Neuron (in vitro differentiated cells): ENCODE measurements at regions not wholly inside any gene's neighbourhood (a gene's known extent, or its start where the extent isn't known, plus 50 kb on each side); places are given as distances from the start of the nearest gene placed in this dataset.
"Not testable (repeated sequence)": the region's sequence is repeated elsewhere in the genome, so short reads cannot be mapped to it uniquely, and the experiment has no call there.

Experiments
- H2AFZ ChIP-seq: one replicate; pipeline ENCODE4 v1.6.1; 2013; ENCODE audit warnings: low read depth, mild to moderate bottlenecking, inconsistent platforms, low read length, moderate library complexity
- H3K27me3 ChIP-seq: one replicate; pipeline ENCODE4 v1.6.1; 2013; ENCODE audit warnings: low read length; ENCODE audit not compliant: insufficient read depth
- H3K36me3 ChIP-seq: one replicate; pipeline ENCODE4 v1.6.1; 2013; ENCODE audit warnings: low read length; ENCODE audit not compliant: insufficient read depth
- H3K4me1 ChIP-seq: one replicate; pipeline ENCODE4 v1.6.1; 2013; ENCODE audit warnings: low read length; ENCODE audit not compliant: insufficient read depth
- H3K4me3 ChIP-seq: 2 replicates; pipeline ENCODE4 v1.5.1; 2013; ENCODE audit warnings: mild to moderate bottlenecking, low read length, moderate library complexity
- H3K9me3 ChIP-seq: one replicate; pipeline ENCODE4 v1.6.1; 2013; ENCODE audit warnings: low read length

DNA sequence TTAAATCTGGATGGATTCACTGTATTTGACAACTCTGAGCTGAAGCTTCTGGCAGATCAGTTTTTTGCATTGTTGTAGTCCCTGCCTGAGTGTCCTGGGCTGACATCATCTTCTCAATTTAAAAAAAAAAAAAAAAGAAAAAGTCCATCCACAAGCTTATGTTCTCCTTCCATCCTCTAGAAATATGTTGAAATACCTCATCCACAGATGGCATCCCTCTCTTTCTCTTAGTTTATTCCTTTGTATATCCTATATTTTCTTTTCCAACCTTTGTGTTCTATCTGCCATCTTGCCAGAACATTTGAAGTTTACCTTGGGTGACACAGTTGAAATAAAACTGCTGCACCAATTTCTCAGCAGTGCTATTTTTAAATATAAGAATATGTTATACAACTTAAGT, 184.4 kb upstream of the PKN2 start:
- H3K27me3 ChIP-seq: no peaks in the 10 kb centered on the region
- H3K4me1 ChIP-seq: peaks cover 4% of the 10 kb centered on the region
- H3K4me3 ChIP-seq: no peak overlapping the region
- H3K9me3 ChIP-seq: no peaks in the 10 kb centered on the region
- H3K36me3 ChIP-seq: no peaks in the 10 kb centered on the region
- no peak overlapping the region for H2AFZ ChIP-seq

DNA sequence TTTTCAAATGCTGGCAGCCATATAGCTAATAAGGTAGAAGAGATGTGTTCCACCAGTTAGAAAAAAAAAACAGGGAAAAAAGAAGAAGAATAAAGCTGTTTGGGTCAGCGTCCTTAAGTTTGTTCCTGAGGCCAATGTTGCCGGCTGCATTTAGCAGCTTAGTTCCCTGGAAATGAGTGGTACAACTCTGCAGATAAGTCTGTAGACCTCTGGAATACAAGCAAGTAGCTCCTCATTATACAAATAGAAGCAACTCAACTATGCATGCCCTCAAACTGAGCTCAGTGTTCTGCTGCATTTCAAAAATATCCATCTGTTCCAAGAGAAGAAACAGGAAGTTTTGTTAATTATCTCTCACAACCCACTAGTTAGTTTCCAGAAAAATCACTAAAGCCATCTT, 181.2 kb upstream of the PKN2 start:
- no peak overlapping the region for H3K4me3 ChIP-seq
- H2AFZ ChIP-seq: no peak overlapping the region
- no peaks in the 10 kb centered on the region for H3K27me3 ChIP-seq
- peaks cover 4% of the 10 kb centered on the region for H3K4me1 ChIP-seq
- no peaks in the 10 kb centered on the region for H3K9me3 ChIP-seq
- no peaks in the 10 kb centered on the region for H3K36me3 ChIP-seq

DNA sequence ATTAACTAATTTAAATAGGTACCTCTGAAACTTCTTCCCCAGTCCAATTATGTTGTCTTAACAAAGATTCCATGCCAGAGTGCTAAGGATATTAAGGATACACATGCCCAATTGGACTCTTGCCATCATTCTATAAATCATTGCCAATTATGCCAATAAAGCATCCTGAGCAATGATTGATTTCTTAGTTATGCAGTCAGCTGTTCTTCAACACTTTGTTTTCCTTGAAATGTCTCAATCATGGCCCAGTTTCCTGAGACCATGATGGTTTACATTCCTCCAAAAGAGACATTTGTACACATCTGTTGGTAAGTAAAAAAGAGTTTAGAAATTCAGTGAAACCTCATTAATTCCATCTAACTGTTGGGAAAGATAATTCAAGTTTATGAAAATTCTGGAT, 180.4 kb upstream of the PKN2 start:
- Histone ChIP-seq H3K4me3 (no peak overlapping the region), H3K27me3 (no peaks in the 10 kb centered on the region), H3K9me3 (no peaks in the 10 kb centered on the region), H3K4me1 (peaks cover 4% of the 10 kb centered on the region), H3K36me3 (no peaks in the 10 kb centered on the region), H2AFZ (no peak overlapping the region)

DNA sequence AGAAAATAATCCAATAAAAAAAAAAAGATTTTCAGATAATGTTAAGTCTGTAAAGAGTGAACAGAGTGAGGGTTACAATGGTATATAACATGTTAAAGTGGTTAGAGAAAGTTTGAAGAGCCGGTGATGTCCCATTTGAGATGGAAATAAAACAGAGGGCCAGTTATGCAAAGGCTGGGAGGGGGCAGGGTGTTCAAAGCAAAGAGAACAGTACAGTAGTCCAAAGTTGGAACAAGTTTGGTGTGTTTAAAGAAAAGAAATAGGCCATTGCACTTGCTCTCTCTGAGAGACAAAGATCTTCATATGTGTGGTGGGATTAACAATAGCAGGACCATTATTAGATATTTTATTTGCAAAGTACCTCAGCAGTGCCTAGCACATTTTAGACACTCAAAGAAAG, 179.5 kb upstream of the PKN2 start:
- H3K9me3 ChIP-seq: no peaks in the 10 kb centered on the region
- H3K36me3 ChIP-seq: no peaks in the 10 kb centered on the region
- peaks cover 4% of the 10 kb centered on the region for H3K4me1 ChIP-seq
- no peak overlapping the region for H3K4me3 ChIP-seq
- no peak overlapping the region for H2AFZ ChIP-seq
- H3K27me3 ChIP-seq: no peaks in the 10 kb centered on the region

DNA sequence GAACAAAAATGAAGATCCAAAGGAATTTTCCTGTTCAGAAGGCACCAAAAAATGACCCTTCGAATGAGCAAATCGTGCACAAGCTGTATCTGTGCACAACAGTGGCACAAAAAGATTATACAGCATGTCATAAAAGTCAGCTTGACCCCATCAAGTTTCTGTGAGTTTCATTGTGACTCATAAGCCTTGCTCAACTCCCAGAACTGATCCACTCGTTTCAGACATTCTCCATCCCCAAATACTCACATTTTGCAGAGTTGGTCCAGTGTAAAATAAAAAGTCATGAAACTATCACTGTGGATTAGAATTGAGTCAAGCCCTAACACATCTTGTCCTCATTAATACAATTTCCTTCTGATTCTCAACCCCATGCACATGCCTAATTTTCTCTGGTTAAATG, 174.7 kb upstream of the PKN2 start:
- H3K27me3 ChIP-seq: no peaks in the 10 kb centered on the region
- no peak overlapping the region for H3K4me3 ChIP-seq
- no peaks in the 10 kb centered on the region for H3K4me1 ChIP-seq
- no peak overlapping the region for H2AFZ ChIP-seq
- no peaks in the 10 kb centered on the region for H3K9me3 ChIP-seq
- no peaks in the 10 kb centered on the region for H3K36me3 ChIP-seq

DNA sequence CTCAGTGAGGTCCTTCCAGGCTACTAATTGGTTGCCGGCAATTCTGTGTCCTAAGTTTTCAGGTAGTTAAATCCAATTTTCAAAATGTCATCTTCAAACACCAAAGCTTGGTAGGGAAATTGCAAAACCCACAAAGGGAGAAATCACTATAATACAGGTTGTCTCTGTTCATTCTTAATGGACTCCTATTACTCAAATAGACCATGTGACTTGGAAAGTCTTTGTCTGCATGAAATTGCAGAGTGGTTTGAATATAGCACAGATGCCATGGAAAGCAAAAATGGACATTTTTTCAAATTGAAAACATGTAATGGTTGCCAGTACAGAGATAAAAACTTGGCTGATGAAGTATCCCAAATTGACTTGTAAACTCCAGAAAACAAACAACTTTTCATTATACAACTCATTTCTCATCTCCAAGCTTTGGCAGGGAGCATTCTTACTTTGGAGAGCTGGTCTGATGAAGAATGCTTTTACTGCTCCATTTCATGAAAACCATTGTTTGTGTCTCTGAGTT, 169.5 kb upstream of the PKN2 start:
- Histone ChIP-seq H3K27me3 (no peaks in the 10 kb centered on the region), H3K4me1 (no peaks in the 10 kb centered on the region), H2AFZ (no peak overlapping the region), H3K4me3 (no peak overlapping the region), H3K36me3 (no peaks in the 10 kb centered on the region), H3K9me3 (no peaks in the 10 kb centered on the region)

DNA sequence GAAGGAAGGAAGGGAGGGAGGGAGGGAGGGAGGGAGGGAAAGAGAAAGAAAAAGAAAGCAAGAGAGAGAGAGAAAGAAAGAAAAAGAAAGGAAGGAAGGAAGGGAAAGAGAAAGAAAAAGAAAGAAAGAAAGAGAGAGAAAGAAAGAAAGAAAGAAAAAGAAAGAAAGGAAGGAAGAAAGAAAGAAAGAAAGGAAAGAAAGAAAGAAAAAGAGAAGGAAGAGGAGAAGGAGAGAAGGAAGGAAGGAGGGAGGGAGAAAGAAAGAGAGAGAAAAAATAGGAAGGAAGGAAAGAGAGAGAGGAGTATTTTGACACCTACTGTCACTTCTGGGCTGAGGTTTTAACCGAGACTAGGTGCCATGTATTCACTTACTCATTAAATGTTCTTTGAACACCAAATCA, 166.6 kb upstream of the PKN2 start:
- H3K36me3 ChIP-seq, H3K4me1 ChIP-seq, H3K9me3 ChIP-seq, H3K4me3 ChIP-seq, H3K27me3 ChIP-seq, H2AFZ ChIP-seq: not testable (repeated sequence)

DNA sequence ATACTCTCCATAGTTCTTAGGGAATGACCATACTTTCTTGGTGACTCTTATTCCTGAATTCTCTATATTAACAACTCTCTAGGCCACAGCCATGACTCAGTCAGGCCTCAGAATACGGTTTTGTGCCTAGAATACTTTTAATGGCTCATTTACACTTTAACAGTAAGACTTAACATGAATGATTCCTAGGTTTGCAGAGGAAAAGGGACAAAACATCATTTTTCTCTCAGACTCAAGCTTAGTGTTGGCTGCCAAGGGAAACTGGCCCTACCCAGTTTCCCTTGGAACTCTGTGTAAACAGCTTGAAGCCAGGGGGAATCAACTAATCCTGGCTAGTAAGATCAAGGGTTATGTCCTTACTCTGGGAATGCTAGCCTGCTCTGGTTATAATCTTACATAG, 164.9 kb upstream of the PKN2 start:
- Histone ChIP-seq H2AFZ (no peak overlapping the region), H3K27me3 (no peaks in the 10 kb centered on the region), H3K9me3 (no peaks in the 10 kb centered on the region), H3K4me3 (no peak overlapping the region), H3K36me3 (no peaks in the 10 kb centered on the region), H3K4me1 (no peaks in the 10 kb centered on the region)

DNA sequence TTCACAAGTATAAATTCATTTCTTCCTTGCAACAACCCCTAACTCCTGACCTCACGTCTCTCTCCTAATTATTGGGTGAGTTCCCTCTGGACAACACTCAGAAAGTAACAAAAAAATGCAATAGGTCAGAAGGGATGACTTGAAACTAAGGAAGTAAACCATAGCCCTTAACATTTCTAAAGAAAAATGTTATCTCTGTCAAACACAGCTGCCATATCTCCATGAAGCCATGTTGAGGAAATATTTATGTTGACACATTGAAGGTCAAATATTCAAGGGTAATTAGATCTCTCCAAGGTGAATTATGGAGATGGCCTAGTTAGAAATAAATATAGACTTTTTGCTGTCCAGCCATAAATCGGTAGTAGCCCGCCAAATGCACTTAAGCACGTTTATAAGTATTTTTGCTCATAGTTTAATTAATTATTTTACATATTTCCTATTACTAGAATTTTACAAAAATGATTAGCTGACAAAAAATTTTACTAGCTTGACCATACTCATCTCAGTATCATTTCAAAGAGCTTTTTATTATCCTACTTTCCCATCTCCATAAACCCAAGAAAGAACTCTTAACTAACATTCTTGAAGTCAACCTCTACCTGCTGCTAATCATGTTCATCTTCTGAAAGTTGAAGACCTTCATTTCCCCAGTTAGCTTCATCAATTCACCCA, 160.1 kb upstream of the PKN2 start:
- Histone ChIP-seq H3K9me3 (no peaks in the 10 kb centered on the region), H3K27me3 (no peaks in the 10 kb centered on the region), H3K4me3 (no peak overlapping the region), H3K4me1 (no peaks in the 10 kb centered on the region), H3K36me3 (no peaks in the 10 kb centered on the region), H2AFZ (no peak overlapping the region)

DNA sequence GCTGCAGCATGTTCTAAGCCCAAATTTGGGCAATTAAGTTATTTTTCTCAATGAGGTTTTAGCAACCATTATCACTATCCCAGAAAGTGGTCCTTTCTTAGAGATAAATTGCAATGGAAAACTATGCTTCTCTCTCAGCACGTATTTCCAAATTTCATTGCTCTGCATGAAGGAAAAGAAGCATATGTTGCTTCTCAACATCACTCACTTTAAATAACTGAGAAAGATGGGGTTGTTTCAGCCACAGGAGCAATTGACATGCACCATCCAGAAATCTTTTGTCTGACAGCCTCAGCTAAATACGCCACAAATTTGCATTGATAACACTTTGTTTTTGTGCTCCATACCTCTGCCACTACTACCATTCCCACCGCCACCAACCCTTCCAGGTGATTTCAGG, 157.6 kb upstream of the PKN2 start:
- Histone ChIP-seq H3K4me1 (no peaks in the 10 kb centered on the region), H3K36me3 (no peaks in the 10 kb centered on the region), H2AFZ (no peak overlapping the region), H3K9me3 (no peaks in the 10 kb centered on the region), H3K4me3 (no peak overlapping the region), H3K27me3 (no peaks in the 10 kb centered on the region)

DNA sequence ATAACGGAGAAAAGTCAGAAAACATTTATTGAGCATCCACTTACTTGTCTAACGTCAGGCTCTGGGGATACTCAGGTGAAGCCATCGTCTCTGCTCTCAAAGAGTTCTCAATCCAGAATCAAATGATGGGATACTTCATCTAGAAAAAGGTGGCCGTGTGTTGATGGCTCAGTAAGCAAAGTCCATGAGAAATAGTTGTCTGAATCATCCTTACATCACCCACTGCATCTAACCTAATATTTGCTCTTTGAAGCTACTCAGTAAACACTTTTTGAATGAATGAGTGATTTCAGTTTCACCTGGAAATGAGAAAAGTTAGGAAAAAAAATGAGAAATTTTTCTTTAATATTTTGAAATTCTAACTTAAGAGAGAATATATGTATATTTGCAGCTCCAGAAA, 155.3 kb upstream of the PKN2 start:
- H3K4me1 ChIP-seq: no peaks in the 10 kb centered on the region
- no peak overlapping the region for H2AFZ ChIP-seq
- H3K36me3 ChIP-seq: no peaks in the 10 kb centered on the region
- H3K4me3 ChIP-seq: no peak overlapping the region
- H3K9me3 ChIP-seq: no peaks in the 10 kb centered on the region
- H3K27me3 ChIP-seq: no peaks in the 10 kb centered on the region

DNA sequence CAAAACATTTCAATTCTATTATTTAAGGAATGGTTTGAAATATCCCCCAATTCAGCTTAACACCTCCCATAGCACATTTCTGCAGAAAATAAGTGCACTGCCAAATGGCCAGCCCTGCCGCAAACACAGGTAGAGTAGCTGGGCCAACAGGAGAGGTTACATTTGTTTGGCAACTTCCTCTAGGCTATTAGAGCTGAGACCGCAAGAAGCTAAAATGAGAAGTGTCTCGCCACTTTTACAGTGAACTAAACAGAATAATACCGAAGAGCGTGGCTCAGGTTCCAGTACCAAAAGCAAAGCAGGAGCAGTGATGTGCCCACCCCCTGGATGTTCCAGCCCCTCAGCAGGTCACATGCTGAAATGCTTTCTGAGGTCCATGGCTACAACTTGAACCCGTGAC, 154.5 kb upstream of the PKN2 start:
- Histone ChIP-seq H3K4me1 (peaks cover under 1% of the 10 kb centered on the region), H3K36me3 (no peaks in the 10 kb centered on the region), H3K9me3 (no peaks in the 10 kb centered on the region), H3K27me3 (no peaks in the 10 kb centered on the region), H3K4me3 (no peak overlapping the region), H2AFZ (no peak overlapping the region)

DNA sequence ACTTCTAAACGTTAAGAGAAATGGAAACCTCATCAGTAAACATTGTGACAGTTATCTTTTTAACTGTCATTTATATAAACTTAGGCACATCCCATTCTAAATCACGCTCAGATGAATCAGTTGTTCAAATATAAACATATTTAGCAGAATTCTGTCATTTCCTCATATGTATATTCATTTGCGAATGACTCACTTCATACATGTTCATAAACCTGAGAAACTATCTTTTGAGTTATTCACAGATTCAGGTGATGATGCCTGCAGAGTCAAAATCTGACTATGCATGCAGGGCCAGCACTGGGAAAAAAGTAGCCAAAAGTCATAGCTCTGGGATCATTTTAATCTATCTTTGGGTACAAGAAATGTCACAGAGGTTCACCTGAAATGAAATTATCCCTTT, 153.8 kb upstream of the PKN2 start:
- Histone ChIP-seq H3K4me1 (peaks cover 4% of the 10 kb centered on the region), H2AFZ (no peak overlapping the region), H3K9me3 (no peaks in the 10 kb centered on the region), H3K36me3 (no peaks in the 10 kb centered on the region), H3K27me3 (no peaks in the 10 kb centered on the region), H3K4me3 (no peak overlapping the region)

DNA sequence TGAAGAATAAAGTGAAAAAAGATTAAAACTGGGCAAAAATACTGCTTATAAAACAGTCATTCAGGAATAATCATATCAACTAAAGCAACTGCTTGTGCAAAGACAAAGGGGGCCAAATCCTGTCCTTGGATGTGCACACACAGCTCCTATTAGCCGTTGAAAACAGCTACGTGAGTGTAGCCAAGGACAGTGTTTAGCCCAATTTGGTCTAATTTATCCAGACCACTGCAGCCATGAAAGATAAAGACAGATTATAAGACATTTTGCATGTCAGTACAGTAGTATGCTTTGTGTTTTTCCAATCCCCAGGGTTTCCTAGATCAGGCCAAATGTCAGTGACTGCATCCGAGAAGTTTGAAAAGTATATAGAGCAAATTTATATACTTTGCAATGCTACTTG, 146.3 kb upstream of the PKN2 start:
- Histone ChIP-seq H3K27me3 (no peaks in the 10 kb centered on the region), H2AFZ (no peak overlapping the region), H3K9me3 (no peaks in the 10 kb centered on the region), H3K4me1 (peaks cover 4% of the 10 kb centered on the region), H3K4me3 (no peak overlapping the region), H3K36me3 (no peaks in the 10 kb centered on the region)
